ENCODE measurements at regions not wholly inside any gene's neighbourhood (a gene's known extent, or its start where the extent isn't known, plus 50 kb on each side); places are given as distances from the start of the nearest gene placed in this dataset.
A peak's percentile ranks its signal among the peaks of the same experiment; 100 is the strongest.
"Not testable (repeated sequence)": the region's sequence is repeated elsewhere in the genome, so short reads cannot be mapped to it uniquely, and the experiment has no call there.

DNA sequence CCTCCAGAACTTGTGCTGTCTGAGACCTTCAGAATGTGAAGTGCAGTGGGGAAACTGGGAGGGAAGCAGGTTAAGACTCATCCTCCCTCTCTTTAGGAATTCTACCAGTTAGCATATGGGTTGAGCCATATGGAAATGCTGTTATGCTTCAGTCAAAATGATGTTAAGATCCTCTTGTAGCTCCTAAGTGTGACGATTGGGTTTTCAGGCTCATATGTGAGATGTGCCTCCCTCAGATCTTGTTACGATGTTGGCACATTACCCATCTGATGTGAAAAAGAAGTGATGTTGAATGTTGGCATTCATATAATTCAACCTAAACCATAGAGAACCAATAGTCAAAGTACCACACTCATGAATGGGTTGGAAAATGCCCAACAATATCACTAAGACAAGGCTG lies 67.8 kb upstream of the IPO5 start:
- TF ChIP-seq CTCF (conservative IDR thresholded peaks at IDR 0.05; ENCODE audit: control insufficient read depth, insufficient read depth, low read depth, low read length): no peak
- H3K4me3 ChIP-seq (ENCODE audit: control insufficient read depth, low read depth, low read length): no peak overlapping the region
- DNase-seq (ENCODE audit: low read depth): no peak

DNA sequence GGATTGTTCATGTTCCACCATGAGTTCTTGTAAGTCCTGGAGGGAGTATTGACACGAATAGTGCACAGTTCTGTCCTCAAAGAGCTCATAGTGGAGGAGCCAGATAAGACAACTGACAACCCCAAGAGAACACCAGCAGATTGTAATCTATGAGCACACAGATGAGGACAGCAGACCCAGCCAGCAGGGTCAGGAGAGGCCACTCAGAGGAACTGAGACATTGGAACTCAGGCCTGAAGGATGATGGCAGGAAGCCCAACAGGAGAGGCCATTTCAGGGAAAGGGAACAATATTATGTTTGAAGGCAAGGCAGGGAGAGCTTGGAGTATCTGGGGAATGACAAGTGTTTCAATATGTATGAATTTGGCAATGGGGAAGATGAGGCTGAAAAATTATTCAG lies 63.7 kb upstream of the IPO5 start:
- peak; percentile 25 for DNase-seq (ENCODE audit: low read depth)
- no peak for TF ChIP-seq CTCF (conservative IDR thresholded peaks at IDR 0.05; ENCODE audit: control insufficient read depth, insufficient read depth, low read depth, low read length)
- no peak overlapping the region for H3K4me3 ChIP-seq (ENCODE audit: control insufficient read depth, low read depth, low read length)

- TF ChIP-seq CTCF (conservative IDR thresholded peaks at IDR 0.05; ENCODE audit: control insufficient read depth, insufficient read depth, low read depth, low read length): no peak
- no peak for DNase-seq (ENCODE audit: low read depth)
- H3K4me3 ChIP-seq (ENCODE audit: control insufficient read depth, low read depth, low read length): no peak overlapping the region
Measured at GRCh38 chr13:97890573-97890972, 62.9 kb upstream of the IPO5 start.

- DNase-seq (ENCODE audit: low read depth); H3K4me3 ChIP-seq (ENCODE audit: control insufficient read depth, low read depth, low read length): not testable (repeated sequence)
Measured at GRCh38 chr13:97891964-97892363, 61.5 kb upstream of the IPO5 start.

- no peak overlapping the region for H3K4me3 ChIP-seq (ENCODE audit: control insufficient read depth, low read depth, low read length)
- DNase-seq (ENCODE audit: low read depth): peak; percentile 69
- no peak for TF ChIP-seq CTCF (conservative IDR thresholded peaks at IDR 0.05; ENCODE audit: control insufficient read depth, insufficient read depth, low read depth, low read length)
Measured at GRCh38 chr13:97892717-97893116, 60.8 kb upstream of the IPO5 start.

GRCh38 chr13:97895383-97895782 lies 58.1 kb upstream of the IPO5 start:
- no peak overlapping the region for H3K4me3 ChIP-seq (ENCODE audit: control insufficient read depth, low read depth, low read length)
- no peak for DNase-seq (ENCODE audit: low read depth)
- TF ChIP-seq CTCF (conservative IDR thresholded peaks at IDR 0.05; ENCODE audit: control insufficient read depth, insufficient read depth, low read depth, low read length): no peak

GRCh38 chr13:97896446-97896845 lies 57.0 kb upstream of the IPO5 start:
- no peak overlapping the region for H3K4me3 ChIP-seq (ENCODE audit: control insufficient read depth, low read depth, low read length)
- DNase-seq (ENCODE audit: low read depth): no peak
- TF ChIP-seq CTCF (conservative IDR thresholded peaks at IDR 0.05; ENCODE audit: control insufficient read depth, insufficient read depth, low read depth, low read length): no peak
